ENCODE measurements at regions not wholly inside any gene's neighbourhood (a gene's known extent, or its start where the extent isn't known, plus 50 kb on each side); places are given as distances from the start of the nearest gene placed in this dataset.

DNA sequence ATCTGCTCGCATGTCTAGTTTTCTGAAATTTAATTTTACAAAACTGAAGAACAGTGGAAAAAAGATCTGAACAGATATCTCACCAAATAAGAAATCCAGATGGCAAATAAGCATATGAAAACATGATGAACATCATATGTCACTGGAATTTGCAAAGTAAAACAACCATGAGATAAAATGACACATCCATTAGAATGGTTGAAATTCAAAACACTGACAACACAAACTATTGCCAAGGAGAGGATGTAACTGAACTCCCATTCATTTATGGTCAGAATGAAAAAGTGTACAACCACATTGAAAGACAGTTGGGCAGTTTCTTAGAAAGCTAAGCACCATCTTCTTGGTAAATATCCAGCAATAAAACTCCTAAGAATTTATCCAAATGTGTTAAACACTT, 312.7 kb upstream of the NCAM2 start:
- Histone ChIP-seq H3K4me1 (ENCODE audit: insufficient read depth) (no peaks in the 10 kb centered on the region), H3K9me2 (ENCODE audit: insufficient read depth) (no peaks in the 10 kb centered on the region), H3F3A (ENCODE audit: insufficient read depth) (no peaks in the 10 kb centered on the region), H3K4me2 (ENCODE audit: unreplicated experiment) (no peak overlapping the region), H3K27ac (no peak overlapping the region), H3K36me3 (ENCODE audit: low read depth) (no peaks in the 10 kb centered on the region), H3K9ac (no peak overlapping the region), H4K20me1 (ENCODE audit: insufficient read depth) (no peaks in the 10 kb centered on the region), H3K79me2 (ENCODE audit: insufficient read depth) (no peaks in the 10 kb centered on the region), H3K27me3 (replicated peaks; ENCODE audit: insufficient read depth) (no peaks in the 10 kb centered on the region), H2AFZ (no peak overlapping the region), H3K9me3 (ENCODE audit: low read depth) (no peaks in the 10 kb centered on the region), H3K4me3 (no peak overlapping the region)
- no peak for DNase-seq
- TF ChIP-seq EZH2 (IDR thresholded peaks at IDR 0.05; ENCODE audit: insufficient read depth, poor library complexity, severe bottlenecking) = no peak
- TF ChIP-seq EZH2phosphoT487 (IDR thresholded peaks at IDR 0.05; ENCODE audit: insufficient read depth, low read depth) = no peak
- 5% methylated on average over 1 of the region's 1 CpG for WGBS, 2 experiments (ENCODE audit: low coverage in 1 of 2, low lambda C conversion rate in 2 of 2, missing lambda C conversion rate in 2 of 2)
- in situ Hi-C loops (cut with MboI) = no loop called here

DNA sequence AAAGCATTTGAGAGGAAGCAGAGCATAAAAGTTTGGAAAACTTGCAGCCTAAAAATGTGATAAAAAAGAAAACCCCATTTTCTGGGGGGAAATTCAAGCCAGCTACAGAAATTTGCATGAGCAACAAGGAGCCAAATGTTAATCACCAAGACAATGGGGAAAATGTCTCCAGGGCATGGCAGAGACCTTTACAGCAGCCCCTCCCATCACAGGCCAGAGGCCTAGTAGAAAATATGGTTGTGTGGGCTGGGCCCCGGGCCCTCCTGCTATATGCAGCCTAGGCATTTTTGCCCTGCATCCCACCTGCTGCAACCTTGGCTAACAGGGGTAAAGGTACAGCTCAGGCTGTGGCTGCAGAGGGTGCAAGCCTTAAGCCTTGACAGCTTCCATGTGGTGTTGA, 299.6 kb upstream of the NCAM2 start:
- no peak for TF ChIP-seq EZH2 (IDR thresholded peaks at IDR 0.05; ENCODE audit: insufficient read depth, poor library complexity, severe bottlenecking)
- no peak for TF ChIP-seq EZH2phosphoT487 (IDR thresholded peaks at IDR 0.05; ENCODE audit: insufficient read depth, low read depth)
- H3K9me3 ChIP-seq (ENCODE audit: low read depth) = peaks cover 4% of the 10 kb centered on the region
- no peak overlapping the region for H2AFZ ChIP-seq
- in situ Hi-C loops (cut with MboI) = no loop called here
- H3F3A ChIP-seq (ENCODE audit: insufficient read depth) = no peaks in the 10 kb centered on the region
- 14 to 21% methylated on average over 1 of the region's 1 CpG for WGBS, 2 experiments (ENCODE audit: low coverage in 1 of 2, low lambda C conversion rate in 2 of 2, missing lambda C conversion rate in 2 of 2)
- no peak for DNase-seq
- H3K27me3 ChIP-seq (replicated peaks; ENCODE audit: insufficient read depth) = no peaks in the 10 kb centered on the region
- H3K79me2 ChIP-seq (ENCODE audit: insufficient read depth) = no peaks in the 10 kb centered on the region
- H3K9me2 ChIP-seq (ENCODE audit: insufficient read depth) = no peaks in the 10 kb centered on the region
- no peak overlapping the region for H3K4me2 ChIP-seq (ENCODE audit: unreplicated experiment)
- no peak overlapping the region for H3K9ac ChIP-seq
- H3K36me3 ChIP-seq (ENCODE audit: low read depth) = no peaks in the 10 kb centered on the region
- no peak overlapping the region for H3K27ac ChIP-seq
- H3K4me3 ChIP-seq = no peak overlapping the region
- no peaks in the 10 kb centered on the region for H3K4me1 ChIP-seq (ENCODE audit: insufficient read depth)
- no peaks in the 10 kb centered on the region for H4K20me1 ChIP-seq (ENCODE audit: insufficient read depth)

- TF ChIP-seq EZH2phosphoT487 (IDR thresholded peaks at IDR 0.05; ENCODE audit: insufficient read depth, low read depth) (no peak), EZH2 (IDR thresholded peaks at IDR 0.05; ENCODE audit: insufficient read depth, poor library complexity, severe bottlenecking) (no peak)
- no peaks in the 10 kb centered on the region for H3F3A ChIP-seq (ENCODE audit: insufficient read depth)
- H4K20me1 ChIP-seq (ENCODE audit: insufficient read depth) = no peaks in the 10 kb centered on the region
- H3K36me3 ChIP-seq (ENCODE audit: low read depth) = no peaks in the 10 kb centered on the region
- in situ Hi-C loops (cut with MboI) = no loop called here
- no peak overlapping the region for H3K9ac ChIP-seq
- H3K27me3 ChIP-seq (replicated peaks; ENCODE audit: insufficient read depth) = no peaks in the 10 kb centered on the region
- 48 to 59% methylated on average over 5 to 6 of the region's 6 CpGs for WGBS, 2 experiments (ENCODE audit: low coverage in 1 of 2, low lambda C conversion rate in 2 of 2, missing lambda C conversion rate in 2 of 2)
- no peaks in the 10 kb centered on the region for H3K9me2 ChIP-seq (ENCODE audit: insufficient read depth)
- no peak overlapping the region for H2AFZ ChIP-seq
- H3K4me3 ChIP-seq = no peak overlapping the region
- H3K4me2 ChIP-seq (ENCODE audit: unreplicated experiment) = no peak overlapping the region
- no peak overlapping the region for H3K27ac ChIP-seq
- no peak for DNase-seq
- H3K4me1 ChIP-seq (ENCODE audit: insufficient read depth) = no peaks in the 10 kb centered on the region
- peaks cover 4% of the 10 kb centered on the region for H3K9me3 ChIP-seq (ENCODE audit: low read depth)
- H3K79me2 ChIP-seq (ENCODE audit: insufficient read depth) = no peaks in the 10 kb centered on the region
Measured at GRCh38 chr21:20701235-20701634, 297.0 kb upstream of the NCAM2 start.

- no peak for TF ChIP-seq EZH2phosphoT487 (IDR thresholded peaks at IDR 0.05; ENCODE audit: insufficient read depth, low read depth)
- TF ChIP-seq EZH2 (IDR thresholded peaks at IDR 0.05; ENCODE audit: insufficient read depth, poor library complexity, severe bottlenecking) = no peak
Measured at GRCh38 chr21:20703112-20703767, 295.0 kb upstream of the NCAM2 start.

More at GRCh38 chr21:20703112-20703767, 295.0 kb upstream of the NCAM2 start:
- Histone ChIP-seq H3K4me2 (ENCODE audit: unreplicated experiment) (no peak overlapping the region), H3K9ac (no peak overlapping the region), H3K9me2 (ENCODE audit: insufficient read depth) (no peaks in the 10 kb centered on the region), H3K27ac (no peak overlapping the region), H3K27me3 (replicated peaks; ENCODE audit: insufficient read depth) (no peaks in the 10 kb centered on the region), H2AFZ (no peak overlapping the region), H4K20me1 (ENCODE audit: insufficient read depth) (no peaks in the 10 kb centered on the region), H3K9me3 (ENCODE audit: low read depth) (peaks cover 4% of the 10 kb centered on the region), H3K4me3 (no peak overlapping the region), H3K4me1 (ENCODE audit: insufficient read depth) (no peaks in the 10 kb centered on the region), H3K36me3 (ENCODE audit: low read depth) (no peaks in the 10 kb centered on the region), H3F3A (ENCODE audit: insufficient read depth) (no peaks in the 10 kb centered on the region), H3K79me2 (ENCODE audit: insufficient read depth) (no peaks in the 10 kb centered on the region)
- no peak for DNase-seq
- 25 to 29% methylated on average over 4 of the region's 4 CpGs for whole genome bisulfite sequencing, 2 experiments (ENCODE audit: low coverage in 1 of 2, low lambda C conversion rate in 2 of 2, missing lambda C conversion rate in 2 of 2)
- in situ Hi-C loops (cut with MboI) = no loop called here
